Fibroblast of pulmonary artery (primary cell): ENCODE measurements at regions not wholly inside any gene's neighbourhood (a gene's known extent, or its start where the extent isn't known, plus 50 kb on each side); places are given as distances from the start of the nearest gene placed in this dataset.

Experiments
- DNase-seq: peaks from one replicate; pipeline ENCODE4 v3.0.0-alpha.2; 2010; ENCODE audit warnings: low read depth
- H3K4me3 ChIP-seq: replicated peaks from 2 replicates; pipeline ENCODE4 v1.5.1; 2011; ENCODE audit warnings: low read depth, mild to moderate bottlenecking, control low read depth, low read length, moderate library complexity
- TF ChIP-seq, protein P1 (sequence below): IDR thresholded peaks from 2 replicates; pipeline ENCODE4 v1.5.1; 2011; ENCODE audit warnings: mild to moderate bottlenecking, control low read depth, low read length, inconsistent platforms; ENCODE audit errors: missing control alignments

DNA sequence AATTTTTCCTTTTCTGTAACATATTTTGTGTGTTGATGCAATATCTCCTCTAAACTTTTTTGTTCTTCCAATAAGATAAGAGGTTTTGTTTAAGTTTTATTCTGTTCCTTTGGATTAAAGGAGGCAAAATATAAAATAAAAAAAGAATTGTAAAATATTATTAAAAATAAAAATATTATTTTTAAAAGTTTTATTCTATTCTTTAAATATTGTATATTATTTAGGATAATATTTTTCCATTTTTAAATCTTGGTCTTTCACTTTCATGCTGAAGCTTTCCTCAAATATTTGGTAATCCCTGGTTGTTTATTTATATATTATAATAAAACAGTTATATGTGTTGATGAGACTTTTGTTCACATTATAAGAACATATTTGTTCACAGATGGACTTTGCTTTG is 187.9 kb upstream of the PDE5A start:
- no peak for DNase-seq
- no peak overlapping the region for H3K4me3 ChIP-seq
- TF ChIP-seq, protein P1, sequence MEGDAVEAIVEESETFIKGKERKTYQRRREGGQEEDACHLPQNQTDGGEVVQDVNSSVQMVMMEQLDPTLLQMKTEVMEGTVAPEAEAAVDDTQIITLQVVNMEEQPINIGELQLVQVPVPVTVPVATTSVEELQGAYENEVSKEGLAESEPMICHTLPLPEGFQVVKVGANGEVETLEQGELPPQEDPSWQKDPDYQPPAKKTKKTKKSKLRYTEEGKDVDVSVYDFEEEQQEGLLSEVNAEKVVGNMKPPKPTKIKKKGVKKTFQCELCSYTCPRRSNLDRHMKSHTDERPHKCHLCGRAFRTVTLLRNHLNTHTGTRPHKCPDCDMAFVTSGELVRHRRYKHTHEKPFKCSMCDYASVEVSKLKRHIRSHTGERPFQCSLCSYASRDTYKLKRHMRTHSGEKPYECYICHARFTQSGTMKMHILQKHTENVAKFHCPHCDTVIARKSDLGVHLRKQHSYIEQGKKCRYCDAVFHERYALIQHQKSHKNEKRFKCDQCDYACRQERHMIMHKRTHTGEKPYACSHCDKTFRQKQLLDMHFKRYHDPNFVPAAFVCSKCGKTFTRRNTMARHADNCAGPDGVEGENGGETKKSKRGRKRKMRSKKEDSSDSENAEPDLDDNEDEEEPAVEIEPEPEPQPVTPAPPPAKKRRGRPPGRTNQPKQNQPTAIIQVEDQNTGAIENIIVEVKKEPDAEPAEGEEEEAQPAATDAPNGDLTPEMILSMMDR, result no peak

DNA sequence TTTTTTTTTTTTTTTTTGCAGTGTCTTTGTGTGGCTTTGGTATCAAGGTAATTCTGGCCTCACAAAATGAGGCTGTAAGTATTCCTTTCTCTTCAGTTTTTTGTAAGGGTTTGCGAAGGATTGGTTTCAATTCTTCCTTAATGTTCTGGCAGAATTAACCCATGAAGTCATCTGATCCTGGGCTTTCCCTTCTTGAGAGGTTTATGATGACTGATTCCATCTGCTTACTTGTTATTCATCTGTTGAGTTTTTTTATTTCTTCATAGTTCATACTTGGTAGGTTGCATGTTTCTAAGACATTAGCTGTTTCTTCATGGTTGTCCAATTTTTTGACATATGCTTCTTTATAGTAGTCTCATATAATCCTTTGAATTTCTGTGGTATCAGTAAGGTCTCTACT is 181.4 kb upstream of the PDE5A start:
- no peak for DNase-seq
- H3K4me3 ChIP-seq, result no peak overlapping the region
- TF ChIP-seq, protein P1, result no peak

DNA sequence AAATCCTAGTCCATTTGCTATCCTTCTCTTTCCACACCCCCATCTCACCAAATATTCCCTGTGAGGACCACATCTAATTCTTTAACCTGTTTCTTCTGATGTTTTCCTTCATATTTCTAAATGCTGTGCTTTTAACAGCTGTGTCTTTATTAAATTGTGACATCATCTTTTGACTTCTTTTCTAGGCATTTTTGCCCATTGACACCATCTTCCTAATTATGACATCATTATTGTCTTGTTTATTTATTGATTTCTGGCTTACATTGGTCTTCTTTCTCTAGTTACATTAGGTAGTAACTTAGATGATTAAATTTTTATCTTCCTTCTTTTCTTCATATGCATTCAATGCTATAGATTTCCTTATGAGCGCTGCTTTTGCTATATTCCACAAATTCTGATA is 175.8 kb upstream of the PDE5A start:
- DNase-seq, result no peak
- TF ChIP-seq, protein P1, result no peak
- no peak overlapping the region for H3K4me3 ChIP-seq

DNA sequence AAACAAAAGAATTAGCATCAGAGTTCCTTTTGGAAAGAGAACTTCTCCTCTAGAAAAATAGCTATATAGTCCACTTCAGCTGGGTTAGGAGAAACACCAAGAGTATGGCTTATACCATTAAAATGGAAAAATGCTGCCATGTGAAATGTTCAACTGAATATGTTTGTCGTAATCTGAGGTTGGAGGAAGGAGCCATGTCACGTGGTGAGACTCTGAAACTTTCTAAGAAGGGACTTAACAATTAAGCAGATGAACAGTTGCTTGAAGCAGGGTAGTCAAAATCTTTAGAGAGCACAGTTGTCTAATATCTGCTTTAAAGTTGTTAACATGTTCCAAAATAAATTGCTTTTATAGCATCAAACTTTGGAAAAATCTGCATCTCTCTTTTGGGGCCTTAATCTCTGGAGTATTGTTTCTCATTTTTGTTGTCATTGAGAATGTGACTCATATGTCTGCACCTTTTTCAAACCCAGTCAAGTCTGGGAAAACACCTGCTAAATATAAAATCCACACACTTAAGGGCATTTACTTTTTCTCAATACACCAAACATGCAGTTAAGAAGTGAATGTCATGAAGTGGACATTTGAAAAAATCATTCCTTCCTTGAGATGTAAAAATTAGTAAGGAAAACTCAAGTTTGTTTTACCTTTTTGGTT is 168.8 kb upstream of the PDE5A start:
- TF ChIP-seq, protein P1, result no peak
- no peak for DNase-seq
- no peak overlapping the region for H3K4me3 ChIP-seq

DNA sequence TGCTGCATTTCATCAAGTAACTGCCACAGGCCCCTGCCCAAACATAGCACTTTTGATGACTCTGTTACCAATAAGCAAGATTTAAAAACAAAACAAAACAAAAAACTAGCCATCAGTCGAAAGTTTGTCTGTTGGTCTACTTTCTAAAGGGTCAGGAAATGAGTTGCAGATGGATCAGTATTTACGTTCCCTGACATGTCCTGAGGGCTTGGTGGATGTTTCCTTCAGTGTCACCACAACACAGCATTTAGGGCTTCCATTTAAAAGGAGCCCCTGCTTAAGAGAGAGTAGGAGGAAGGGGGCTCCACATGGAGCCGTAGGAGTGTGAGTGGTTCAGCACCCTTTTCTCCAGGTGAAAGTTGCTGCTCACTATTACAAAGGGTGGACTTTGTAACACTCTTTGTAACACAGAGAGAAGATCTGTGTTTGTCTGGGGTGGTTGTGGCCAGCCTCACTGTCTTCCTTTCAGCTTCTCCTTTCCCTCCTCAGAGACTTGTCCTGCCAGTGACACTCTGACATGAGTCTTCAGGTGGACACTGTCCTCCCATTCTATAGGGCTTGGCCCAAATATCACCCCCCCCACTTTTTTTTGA is 167.5 kb upstream of the PDE5A start:
- H3K4me3 ChIP-seq, result no peak overlapping the region
- no peak for DNase-seq
- TF ChIP-seq, protein P1, result no peak

DNA sequence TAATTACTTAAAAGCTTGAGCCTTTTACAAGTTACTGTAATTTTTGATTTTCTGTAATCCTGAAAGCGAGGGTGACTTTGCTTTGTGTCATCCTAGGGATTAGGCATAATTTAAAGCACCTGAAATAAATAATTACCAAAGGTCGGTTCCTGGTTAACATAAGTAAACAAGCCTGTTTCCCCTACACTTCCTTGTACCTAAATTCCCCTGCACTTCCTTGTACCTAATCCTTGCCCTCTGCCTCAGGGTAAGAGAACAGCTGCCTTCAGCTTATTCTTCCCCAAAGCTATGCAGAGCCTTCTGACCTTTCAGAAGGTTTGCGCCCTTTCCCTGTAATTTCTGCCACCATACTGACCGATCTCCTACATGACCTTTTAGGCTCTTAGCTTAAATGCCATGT is 166.1 kb upstream of the PDE5A start:
- H3K4me3 ChIP-seq, result no peak overlapping the region
- no peak for DNase-seq
- TF ChIP-seq, protein P1, result no peak

DNA sequence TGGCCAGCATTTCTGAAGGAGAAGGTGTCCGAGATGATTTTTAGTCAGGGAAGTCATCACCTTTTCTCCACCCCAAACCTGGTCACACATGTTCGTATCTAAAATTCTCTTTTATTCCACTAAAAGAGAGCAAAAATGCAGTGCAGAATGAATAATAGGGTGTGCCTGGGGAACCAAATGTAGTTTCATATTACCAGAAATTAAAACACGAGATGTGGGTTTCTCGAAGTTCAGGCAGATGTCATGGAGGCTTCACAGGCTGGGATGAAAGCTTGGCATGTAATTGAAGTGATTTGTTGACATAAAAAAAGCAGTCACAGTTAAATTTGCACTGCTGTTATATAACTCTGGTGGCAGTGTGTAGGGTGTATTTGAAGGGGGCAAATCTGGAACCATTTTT is 165.5 kb upstream of the PDE5A start:
- TF ChIP-seq, protein P1, result no peak
- H3K4me3 ChIP-seq, result no peak overlapping the region
- DNase-seq, result no peak
